OCI-LY1 (cell line): ENCODE measurements at regions not wholly inside any gene's neighbourhood (a gene's known extent, or its start where the extent isn't known, plus 50 kb on each side); places are given as distances from the start of the nearest gene placed in this dataset.
A peak's percentile ranks its signal among the peaks of the same experiment; 100 is the strongest.

ENCODE experiments used
- H2AFZ ChIP-seq: fragments of 200-600 bp; sonication (generic), shearing (Covaris generic); 2 replicates; pipeline ENCODE4 v1.6.0; 2014; ENCODE audit warnings: antibody characterized with exemption, mild to moderate bottlenecking, low read length
- H3F3A ChIP-seq: fragments of 200-600 bp; sonication (generic), shearing (Covaris generic); 2 replicates; pipeline ENCODE4 v1.6.0; 2014; ENCODE audit warnings: mild to moderate bottlenecking, antibody characterized with exemption, low read length, moderate library complexity; ENCODE audit not compliant: insufficient read depth
- H3K27ac ChIP-seq: fragments of 200-600 bp; sonication (generic); 2 replicates; pipeline ENCODE4 v1.5.1; 2014; ENCODE audit warnings: low read length, mixed run types, mild to moderate bottlenecking, low read depth; ENCODE audit not compliant: poor library complexity, severe bottlenecking
- H3K27me3 ChIP-seq: fragments of 200-600 bp; sonication (generic); 2 replicates; pipeline ENCODE4 v1.6.0; 2014; ENCODE audit warnings: antibody characterized with exemption, mild to moderate bottlenecking, low read length, moderate library complexity; ENCODE audit not compliant: insufficient read depth
- H3K36me3 ChIP-seq: fragments of 200-600 bp; sonication (generic); 2 replicates; pipeline ENCODE4 v1.6.1; 2014; ENCODE audit warnings: mild to moderate bottlenecking, antibody characterized with exemption, low read length, moderate library complexity, mixed read lengths; ENCODE audit not compliant: insufficient read depth
- H3K4me1 ChIP-seq: fragments of 200-600 bp; sonication (generic); 2 replicates; pipeline ENCODE4 v1.5.1; 2014; ENCODE audit warnings: mild to moderate bottlenecking, low read length, moderate library complexity; ENCODE audit not compliant: insufficient read depth, severe bottlenecking
- H3K4me2 ChIP-seq: fragments of 200-600 bp; sonication (generic), shearing (Covaris generic); 2 replicates; pipeline ENCODE4 v1.6.1; 2014; ENCODE audit warnings: low read length
- H3K4me3 ChIP-seq: fragments of 200-600 bp; sonication (generic); 2 replicates; pipeline ENCODE4 v1.5.1; 2014; ENCODE audit warnings: low read length, low read depth, mild to moderate bottlenecking, mixed read lengths; ENCODE audit not compliant: poor library complexity, severe bottlenecking
- H3K79me2 ChIP-seq: fragments of 200-600 bp; shearing (Covaris generic); 2 replicates; pipeline ENCODE4 v1.6.1; 2016; ENCODE audit warnings: mixed run types, low read length, mixed read lengths; ENCODE audit not compliant: insufficient read depth
- H3K9ac ChIP-seq: fragments of 200-600 bp; sonication (generic), shearing (Covaris generic); 2 replicates; pipeline ENCODE4 v1.6.1; 2014; ENCODE audit warnings: mild to moderate bottlenecking, low read length, mixed read lengths
- H3K9me2 ChIP-seq: fragments of 200-600 bp; sonication (generic), shearing (Covaris generic); 2 replicates; pipeline ENCODE4 v1.6.1; 2014; ENCODE audit warnings: low read depth, mild to moderate bottlenecking, low read length, mixed read lengths
- H3K9me3 ChIP-seq: fragments of 200-600 bp; shearing (Covaris generic); 2 replicates; pipeline ENCODE4 v1.6.1; 2014; ENCODE audit warnings: low read length, mixed read lengths
- H4K20me1 ChIP-seq: fragments of 200-600 bp; sonication (generic), shearing (Covaris generic); 2 replicates; pipeline ENCODE4 v1.6.0; 2016; ENCODE audit warnings: mild to moderate bottlenecking, low read length; ENCODE audit not compliant: insufficient read depth
- EZH2 ChIP-seq: fragments of 200-600 bp; sonication (generic), shearing (Covaris generic); IDR thresholded peaks from 2 replicates; pipeline ENCODE4 v1.8.0; 2017; ENCODE audit warnings: borderline replicate concordance, mixed run types, mild to moderate bottlenecking, antibody characterized with exemption, low read length, moderate library complexity, mixed read lengths
- TF ChIP-seq, protein P1 (sequence below): fragments of 200-600 bp; sonication (generic), shearing (Covaris generic); IDR thresholded peaks from 2 replicates; pipeline ENCODE4 v1.5.1; 2017; ENCODE audit warnings: mild to moderate bottlenecking, antibody characterized with exemption, low read length, moderate library complexity, mixed read lengths

- Histone ChIP-seq H2AFZ (no peak overlapping the region), H3K9me3 (no peaks in the 10 kb centered on the region; the same call in 1 of the 2 replicates), H3K9me2 (no peaks in the 10 kb centered on the region), H4K20me1 (no peaks in the 10 kb centered on the region), H3K4me3 (no peak overlapping the region), H3K36me3 (no peaks in the 10 kb centered on the region), H3K27ac (no peak overlapping the region), H3K27me3 (no peaks in the 10 kb centered on the region), H3F3A (no peaks in the 10 kb centered on the region), H3K4me1 (no peaks in the 10 kb centered on the region), H3K4me2 (no peak overlapping the region), H3K79me2 (no peaks in the 10 kb centered on the region), H3K9ac (no peak overlapping the region)
- no peak for TF ChIP-seq EZH2
- TF ChIP-seq, protein P1, sequence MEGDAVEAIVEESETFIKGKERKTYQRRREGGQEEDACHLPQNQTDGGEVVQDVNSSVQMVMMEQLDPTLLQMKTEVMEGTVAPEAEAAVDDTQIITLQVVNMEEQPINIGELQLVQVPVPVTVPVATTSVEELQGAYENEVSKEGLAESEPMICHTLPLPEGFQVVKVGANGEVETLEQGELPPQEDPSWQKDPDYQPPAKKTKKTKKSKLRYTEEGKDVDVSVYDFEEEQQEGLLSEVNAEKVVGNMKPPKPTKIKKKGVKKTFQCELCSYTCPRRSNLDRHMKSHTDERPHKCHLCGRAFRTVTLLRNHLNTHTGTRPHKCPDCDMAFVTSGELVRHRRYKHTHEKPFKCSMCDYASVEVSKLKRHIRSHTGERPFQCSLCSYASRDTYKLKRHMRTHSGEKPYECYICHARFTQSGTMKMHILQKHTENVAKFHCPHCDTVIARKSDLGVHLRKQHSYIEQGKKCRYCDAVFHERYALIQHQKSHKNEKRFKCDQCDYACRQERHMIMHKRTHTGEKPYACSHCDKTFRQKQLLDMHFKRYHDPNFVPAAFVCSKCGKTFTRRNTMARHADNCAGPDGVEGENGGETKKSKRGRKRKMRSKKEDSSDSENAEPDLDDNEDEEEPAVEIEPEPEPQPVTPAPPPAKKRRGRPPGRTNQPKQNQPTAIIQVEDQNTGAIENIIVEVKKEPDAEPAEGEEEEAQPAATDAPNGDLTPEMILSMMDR: no peak
Observed at GRCh38 chr21:21929226-21929625, 931.0 kb downstream of the NCAM2 start.

DNA sequence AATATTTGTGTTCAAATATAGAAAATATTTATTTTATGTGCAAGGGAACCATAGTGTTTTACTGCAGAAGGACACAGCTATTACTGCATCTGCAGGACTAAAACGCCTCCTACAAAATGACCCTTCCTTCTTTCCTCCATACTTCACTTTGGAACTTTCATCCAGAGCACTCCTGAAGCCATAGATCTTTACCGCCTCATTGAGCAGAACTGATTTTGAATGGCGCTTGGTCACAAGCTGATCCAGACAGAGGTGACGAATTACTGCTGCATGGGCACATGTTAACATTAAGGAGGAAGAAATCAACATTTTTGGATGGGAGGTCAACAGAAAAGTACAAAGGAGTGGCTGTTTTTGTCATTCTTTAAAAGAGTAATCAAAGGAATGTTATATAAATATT lies 931.6 kb downstream of the NCAM2 start:
- Histone ChIP-seq H3K4me3 (no peak overlapping the region), H3K4me2 (no peak overlapping the region), H3K27ac (no peak overlapping the region), H2AFZ (no peak overlapping the region), H3K9me2 (no peaks in the 10 kb centered on the region), H3K27me3 (no peaks in the 10 kb centered on the region), H3K9me3 (no peaks in the 10 kb centered on the region; the same call in 1 of the 2 replicates), H3F3A (no peaks in the 10 kb centered on the region), H3K36me3 (no peaks in the 10 kb centered on the region), H3K4me1 (no peaks in the 10 kb centered on the region), H3K9ac (no peak overlapping the region), H3K79me2 (no peaks in the 10 kb centered on the region), H4K20me1 (no peaks in the 10 kb centered on the region)
- TF ChIP-seq, protein P1: no peak
- no peak for TF ChIP-seq EZH2

DNA sequence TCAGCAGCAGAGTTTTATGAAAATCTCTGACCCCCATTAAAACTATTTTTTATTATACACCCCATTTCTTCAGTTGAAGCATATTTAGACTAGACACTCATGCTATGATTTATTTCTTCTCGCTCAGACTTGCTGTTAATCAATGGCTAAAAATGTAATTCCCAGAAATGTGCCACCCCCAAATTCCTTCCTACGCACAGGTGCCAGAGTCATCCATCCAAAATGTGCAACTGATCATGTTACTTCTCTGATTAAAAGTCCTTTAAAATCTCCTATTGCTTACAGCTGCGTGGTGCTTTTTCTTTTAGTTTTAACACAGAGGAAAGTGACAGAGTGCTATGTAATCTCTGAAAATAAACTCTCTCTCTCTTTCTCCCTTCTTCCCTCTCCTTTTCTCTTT lies 954.4 kb downstream of the NCAM2 start:
- Histone ChIP-seq H3K79me2 (no peaks in the 10 kb centered on the region), H3K27me3 (no peaks in the 10 kb centered on the region), H3K36me3 (no peaks in the 10 kb centered on the region), H2AFZ (0 out of 2 replicates have a peak overlapping the region, but pooled peaks have one; percentile 16), H3K4me2 (no peak overlapping the region), H3K9me2 (no peaks in the 10 kb centered on the region), H3F3A (no peaks in the 10 kb centered on the region), H3K9me3 (no peaks in the 10 kb centered on the region), H3K4me1 (no peaks in the 10 kb centered on the region), H3K9ac (no peak overlapping the region), H3K27ac (no peak overlapping the region), H4K20me1 (no peaks in the 10 kb centered on the region), H3K4me3 (no peak overlapping the region)
- TF ChIP-seq, protein P1: no peak
- TF ChIP-seq EZH2: no peak
